Body of pancreas (tissue), 4 donors: ENCODE measurements at regions not wholly inside any gene's neighbourhood (a gene's known extent, or its start where the extent isn't known, plus 50 kb on each side); places are given as distances from the start of the nearest gene placed in this dataset.
"Not testable (repeated sequence)": the region's sequence is repeated elsewhere in the genome, so short reads cannot be mapped to it uniquely, and the experiment has no call there.

Experiments
- ATAC-seq: fragments of 150-250 bp; one replicate; pipeline ENCODE4 v1.9.1; 2016
- DNase-seq, 4 donors: peaks; one replicate each; pipeline ENCODE4 v3.0.0-alpha.2; 2019
- H3K27ac ChIP-seq, 4 donors: fragments of 200-600 bp; sonication (generic); 1 replicate in 3 of 4; 2 replicates in 1 of 4; pipeline versions ENCODE4 v1.5.1 to v1.6.1; 2016 to 2019; ENCODE audit warnings: mild to moderate bottlenecking in 1 of 4, mixed read lengths in 1 of 4, moderate library complexity in 1 of 4
- H3K27me3 ChIP-seq, 2 donors: fragments of 200-600 bp; sonication (generic); one replicate each; pipeline ENCODE4 v1.6.0; 2016; ENCODE audit warnings: mild to moderate bottlenecking in 1 of 2
- H3K36me3 ChIP-seq, 2 donors: fragments of 200-600 bp; sonication (generic); replicated peaks in 1 of 2; 2 replicates each; pipeline ENCODE4 v1.5.1; 2016; ENCODE audit warnings: low read depth in 2 of 2; ENCODE audit not compliant: insufficient read depth in 1 of 2
- H3K4me1 ChIP-seq: fragments of 200-600 bp; sonication (generic); one replicate; pipeline ENCODE4 v1.6.0; 2016
- H3K4me3 ChIP-seq, 2 donors: fragments of 200-600 bp; sonication (generic); 1 replicate in 1 of 2; 2 replicates in 1 of 2; pipeline ENCODE4 v1.5.1; 2016 to 2019
- H3K9me3 ChIP-seq, 3 donors: fragments of 200-600 bp; sonication (generic); 1 replicate in 2 of 3; 2 replicates in 1 of 3; pipeline ENCODE4 v1.5.1; 2016
- CTCF ChIP-seq, 7 experiments: fragments of 450-650 bp in 4 of 7; fragments of 200-600 bp in 3 of 7; sonication (generic) in 3 of 7; IDR thresholded peaks; one replicate each; pipeline ENCODE4 v1.5.1; 2016 to 2019; ENCODE audit warnings: antibody characterized with exemption in 7 of 7
- POLR2A ChIP-seq, 3 donors: fragments of 450-650 bp; IDR thresholded peaks; one replicate each; pipeline ENCODE4 v1.6.1; 2016; ENCODE audit warnings: antibody characterized with exemption in 3 of 3, mild to moderate bottlenecking in 2 of 3
- WGBS, 2 donors: methylation state at CpG; one replicate each; pipeline ENCODE4 v1.1.5; 2017; 5-methylcytosine and 5-hydroxymethylcytosine counted together
- intact Hi-C: fragments of 100-400 bp; cut with DNase I; formaldehyde crosslinking; loops from one replicate; pipeline ENCODE4 v1.15.1; 2023

- Histone ChIP-seq H3K27ac (no peak overlapping the region), H3K4me1 (no peaks in the 10 kb centered on the region), H3K9me3 (no peaks in the 10 kb centered on the region), H3K27me3 (no peaks in the 10 kb centered on the region), H3K36me3 (no peaks in the 10 kb centered on the region), H3K4me3 (no peak overlapping the region)
- intact Hi-C loops = no loop called here
- no peak for TF ChIP-seq CTCF (IDR thresholded peaks at IDR 0.05)
- TF ChIP-seq POLR2A (IDR thresholded peaks at IDR 0.05) = no peak
- DNase-seq (peak in 1 of 4 donors; percentile 21), ATAC-seq (no peak)
- WGBS, 2 donors = 69% methylated on average over 11 of the region's 11 CpGs
Observed at GRCh38 chr5:136814619-136815378, 449.5 kb upstream of the TRPC7 start.

DNA sequence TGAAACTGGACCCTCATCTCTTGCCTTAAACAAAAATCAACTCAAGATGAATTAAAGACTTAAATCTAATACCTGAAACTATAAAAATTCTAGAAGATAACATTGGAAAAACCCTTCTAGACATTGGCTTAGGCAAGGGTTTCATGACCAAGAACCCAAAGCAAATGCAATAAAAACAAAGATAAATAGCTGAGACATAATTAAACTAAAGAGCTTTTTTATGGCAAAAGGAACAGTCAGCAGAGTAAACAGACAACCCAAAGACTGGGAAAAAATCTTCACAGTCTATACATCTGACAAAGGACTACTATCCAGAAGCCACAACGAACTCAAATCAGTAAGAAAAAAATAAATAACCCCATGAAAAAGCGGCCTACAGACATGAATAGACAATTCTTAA is 446.9 kb upstream of the TRPC7 start:
- DNase-seq, H3K9me3 ChIP-seq, H3K36me3 ChIP-seq, H3K4me3 ChIP-seq, H3K27me3 ChIP-seq, H3K4me1 ChIP-seq, ATAC-seq, H3K27ac ChIP-seq, intact Hi-C loops: not testable (repeated sequence)
- WGBS, 2 donors = 78 to 84% methylated on average over 2 of the region's 2 CpGs

DNA sequence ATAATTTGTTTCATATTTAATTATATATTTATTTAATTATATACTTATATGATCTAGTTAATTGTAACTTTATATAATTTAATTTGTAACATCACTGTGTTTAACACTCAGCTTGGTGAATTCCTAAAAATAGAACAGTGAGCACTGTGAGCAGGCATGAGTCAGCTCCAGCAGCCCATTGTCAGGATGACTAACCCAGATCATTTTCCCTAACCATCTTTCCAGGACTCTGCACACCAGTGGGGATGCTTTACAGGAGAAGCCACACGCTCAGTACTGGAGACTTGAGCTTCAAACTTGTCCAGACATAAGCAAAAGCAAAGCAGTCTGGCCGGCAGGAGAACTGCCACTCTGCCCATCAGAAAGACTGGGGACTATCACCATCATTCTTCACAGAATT is 446.2 kb upstream of the TRPC7 start:
- DNase-seq = no peak
- Histone ChIP-seq H3K4me3 (no peak overlapping the region), H3K9me3 (no peaks in the 10 kb centered on the region), H3K27ac (no peak overlapping the region), H3K4me1 (no peaks in the 10 kb centered on the region), H3K36me3 (no peaks in the 10 kb centered on the region), H3K27me3 (no peaks in the 10 kb centered on the region)
- no peak for ATAC-seq
- TF ChIP-seq CTCF (IDR thresholded peaks at IDR 0.05) = no peak
- no peak for TF ChIP-seq POLR2A (IDR thresholded peaks at IDR 0.05)
- WGBS, 2 donors = 73 to 75% methylated on average over 2 of the region's 2 CpGs
- intact Hi-C loops = no loop called here

GRCh38 chr5:136811086-136811485 is 445.7 kb upstream of the TRPC7 start:
- no peak for DNase-seq

DNA sequence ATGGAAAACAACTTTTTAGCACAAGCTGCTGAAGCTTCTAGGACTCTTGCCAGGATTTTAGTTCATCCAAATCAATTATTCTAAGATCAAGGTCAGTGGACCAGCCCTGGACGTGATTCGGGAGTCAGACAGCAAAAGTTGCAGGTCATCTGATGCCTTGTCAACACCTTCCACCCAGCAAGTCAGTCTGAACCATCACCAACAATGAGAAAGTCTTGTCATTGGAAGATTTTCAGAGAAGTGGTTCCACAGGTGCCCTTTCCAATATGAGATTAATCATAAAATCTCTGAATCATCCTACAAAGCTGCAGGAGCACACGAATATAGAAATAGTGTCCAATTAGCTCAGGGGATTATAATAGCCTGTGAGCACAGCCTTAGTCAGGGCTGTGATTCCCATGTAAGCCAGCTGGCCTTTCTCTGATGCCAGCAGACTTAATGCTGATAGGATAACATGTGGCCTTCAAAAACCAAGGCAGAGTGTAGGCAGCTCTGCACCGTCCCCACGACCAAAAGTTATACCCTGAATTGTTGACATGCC is 445.0 kb upstream of the TRPC7 start:
- no peak for ATAC-seq
- intact Hi-C loops = no loop called here
- no peak for DNase-seq
- Histone ChIP-seq H3K27me3 (no peaks in the 10 kb centered on the region), H3K36me3 (no peaks in the 10 kb centered on the region), H3K9me3 (no peaks in the 10 kb centered on the region), H3K27ac (no peak overlapping the region), H3K4me3 (no peak overlapping the region), H3K4me1 (no peaks in the 10 kb centered on the region)
- TF ChIP-seq POLR2A (IDR thresholded peaks at IDR 0.05) = no peak
- no peak for TF ChIP-seq CTCF (IDR thresholded peaks at IDR 0.05)
- WGBS, 2 donors = 43 to 51% methylated on average over 5 of the region's 5 CpGs

More at GRCh38 chr5:136811086-136811485, 445.7 kb upstream of the TRPC7 start:
- Histone ChIP-seq H3K4me3 (no peak overlapping the region), H3K27ac (no peak overlapping the region), H3K4me1 (no peaks in the 10 kb centered on the region), H3K9me3 (no peaks in the 10 kb centered on the region), H3K36me3 (no peaks in the 10 kb centered on the region), H3K27me3 (no peaks in the 10 kb centered on the region)
- intact Hi-C loops = no loop called here
- no peak for ATAC-seq
- TF ChIP-seq POLR2A (IDR thresholded peaks at IDR 0.05) (no peak), CTCF (IDR thresholded peaks at IDR 0.05) (no peak)
- 49 to 64% methylated on average over 3 of the region's 3 CpGs for WGBS, 2 donors
